ENCODE measurements at regions not wholly inside any gene's neighbourhood (a gene's known extent, or its start where the extent isn't known, plus 50 kb on each side); places are given as distances from the start of the nearest gene placed in this dataset.
"Not testable (repeated sequence)": the region's sequence is repeated elsewhere in the genome, so short reads cannot be mapped to it uniquely, and the experiment has no call there.

GRCh38 chr2:180235506-180235905 is 228.4 kb upstream of the CWC22 start:
- DNase-seq: not testable (repeated sequence)

GRCh38 chr2:180234991-180235390 is 227.9 kb upstream of the CWC22 start:
- not testable (repeated sequence) for DNase-seq

- no peak for DNase-seq
Observed at GRCh38 chr2:180231015-180231414, 223.9 kb upstream of the CWC22 start.

GRCh38 chr2:180227461-180227860 is 220.4 kb upstream of the CWC22 start:
- DNase-seq: no peak

GRCh38 chr2:180225118-180225517 is 218.0 kb upstream of the CWC22 start:
- no peak for DNase-seq

GRCh38 chr2:180222644-180223043 is 215.5 kb upstream of the CWC22 start:
- DNase-seq: peak in 28 of 58 donors; percentile 2 to 81 (median 22)

- no peak for DNase-seq
Observed at GRCh38 chr2:180219491-180219890, 212.4 kb upstream of the CWC22 start.

- DNase-seq: no peak
Observed at GRCh38 chr2:180208841-180209240, 201.7 kb upstream of the CWC22 start.

GRCh38 chr2:180205621-180206235 is 198.6 kb upstream of the CWC22 start:
- DNase-seq: no peak

- DNase-seq: peak in 1 of 58 donors; percentile 2
Observed at GRCh38 chr2:180203972-180204371, 196.9 kb upstream of the CWC22 start.

GRCh38 chr2:180202467-180202951 is 195.4 kb upstream of the CWC22 start:
- peak in 16 of 58 donors; percentile 1 to 61 (median 12) for DNase-seq

GRCh38 chr2:180196419-180196977 is 189.4 kb upstream of the CWC22 start:
- no peak for DNase-seq

- DNase-seq: no peak
Observed at GRCh38 chr2:180195847-180196246, 188.8 kb upstream of the CWC22 start.

GRCh38 chr2:180191432-180192124 is 184.5 kb upstream of the CWC22 start:
- DNase-seq: no peak

GRCh38 chr2:180190851-180191250 is 183.8 kb upstream of the CWC22 start:
- no peak for DNase-seq

- DNase-seq: no peak
Observed at GRCh38 chr2:180187611-180188010, 180.5 kb upstream of the CWC22 start.

- no peak for DNase-seq
Observed at GRCh38 chr2:180184506-180184905, 177.4 kb upstream of the CWC22 start.

GRCh38 chr2:180180511-180180910 is 173.4 kb upstream of the CWC22 start:
- no peak for DNase-seq

GRCh38 chr2:180177534-180177933 is 170.4 kb upstream of the CWC22 start:
- no peak for DNase-seq

- no peak for DNase-seq
Observed at GRCh38 chr2:180175736-180176135, 168.6 kb upstream of the CWC22 start.

- DNase-seq: no peak
Observed at GRCh38 chr2:180174580-180174979, 167.5 kb upstream of the CWC22 start.

- no peak for DNase-seq
Observed at GRCh38 chr2:180169474-180169873, 162.4 kb upstream of the CWC22 start.

GRCh38 chr2:180161415-180161814 is 154.3 kb upstream of the CWC22 start:
- DNase-seq: no peak

Data from anterior cingulate cortex (tissue), 58 donors.